WTC11 (cell line): ENCODE measurements at regions not wholly inside any gene's neighbourhood (a gene's known extent, or its start where the extent isn't known, plus 50 kb on each side); places are given as distances from the start of the nearest gene placed in this dataset.

Source experiments
- JUN ChIP-seq: sonication (generic); formaldehyde crosslinking; IDR thresholded peaks from 2 replicates; pipeline ENCODE4 v1.8.0; 2023; ENCODE audit warnings: mild to moderate bottlenecking, missing genetic modification reagents
- TCF7 ChIP-seq: sonication (generic); formaldehyde crosslinking; IDR thresholded peaks from 2 replicates; pipeline ENCODE4 v1.8.0; 2022; ENCODE audit warnings: mild to moderate bottlenecking, low read depth, missing genetic modification reagents, moderate library complexity
- TP53 ChIP-seq: sonication (generic); formaldehyde crosslinking; IDR thresholded peaks from 2 replicates; pipeline ENCODE4 v1.8.1; 2023; ENCODE audit warnings: mild to moderate bottlenecking, missing genetic modification reagents
- ZNF232 ChIP-seq: sonication (generic); formaldehyde crosslinking; IDR thresholded peaks from 2 replicates; pipeline ENCODE4 v1.8.0; 2022; ENCODE audit warnings: mild to moderate bottlenecking, missing genetic modification reagents
- TF ChIP-seq, protein P1 (sequence below): sonication (generic); formaldehyde crosslinking; IDR thresholded peaks from 2 replicates; pipeline ENCODE4 v1.8.1; 2023; ENCODE audit warnings: mild to moderate bottlenecking, missing genetic modification reagents, moderate library complexity
- TF ChIP-seq, protein P2 (sequence below): sonication (generic); formaldehyde crosslinking; IDR thresholded peaks from 2 replicates; pipeline ENCODE4 v1.8.0; 2022; ENCODE audit warnings: mild to moderate bottlenecking, missing genetic modification reagents
- TF ChIP-seq, protein P3 (sequence below): fragments of 200-600 bp; IDR thresholded peaks from 2 replicates; pipeline ENCODE4 v1.8.0; 2022; ENCODE audit warnings: antibody characterized with exemption

DNA sequence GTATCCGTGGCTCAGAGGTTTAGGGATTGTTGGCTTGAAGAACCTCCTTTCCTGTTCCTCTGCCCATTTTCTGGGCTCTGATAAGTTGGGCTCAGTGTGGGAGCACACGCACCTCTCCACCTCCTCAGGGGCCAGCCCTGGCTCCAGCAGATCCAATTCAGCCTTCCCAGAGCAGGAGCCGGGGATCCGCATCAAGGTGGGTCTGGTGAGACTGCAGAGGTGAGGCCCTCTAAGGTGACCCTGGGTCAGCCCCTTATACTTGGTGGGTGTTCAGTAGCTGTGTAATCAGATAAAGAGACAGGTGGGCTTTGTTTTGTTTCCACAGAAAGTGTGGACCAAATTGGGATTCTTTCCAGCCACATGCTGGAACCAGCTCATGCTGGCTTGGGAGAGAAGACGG is 1466.0 kb downstream of the TBC1D22A start:
- TF ChIP-seq, protein P1, sequence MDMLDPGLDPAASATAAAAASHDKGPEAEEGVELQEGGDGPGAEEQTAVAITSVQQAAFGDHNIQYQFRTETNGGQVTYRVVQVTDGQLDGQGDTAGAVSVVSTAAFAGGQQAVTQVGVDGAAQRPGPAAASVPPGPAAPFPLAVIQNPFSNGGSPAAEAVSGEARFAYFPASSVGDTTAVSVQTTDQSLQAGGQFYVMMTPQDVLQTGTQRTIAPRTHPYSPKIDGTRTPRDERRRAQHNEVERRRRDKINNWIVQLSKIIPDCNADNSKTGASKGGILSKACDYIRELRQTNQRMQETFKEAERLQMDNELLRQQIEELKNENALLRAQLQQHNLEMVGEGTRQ (CRISPR knock-in tag) = no peak
- TF ChIP-seq JUN (CRISPR knock-in tag) = no peak
- TF ChIP-seq ZNF232 (CRISPR knock-in tag) = no peak
- no peak for TF ChIP-seq TP53 (CRISPR knock-in tag)
- TF ChIP-seq, protein P2, sequence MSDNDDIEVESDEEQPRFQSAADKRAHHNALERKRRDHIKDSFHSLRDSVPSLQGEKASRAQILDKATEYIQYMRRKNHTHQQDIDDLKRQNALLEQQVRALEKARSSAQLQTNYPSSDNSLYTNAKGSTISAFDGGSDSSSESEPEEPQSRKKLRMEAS = no peak
- TF ChIP-seq, protein P3, sequence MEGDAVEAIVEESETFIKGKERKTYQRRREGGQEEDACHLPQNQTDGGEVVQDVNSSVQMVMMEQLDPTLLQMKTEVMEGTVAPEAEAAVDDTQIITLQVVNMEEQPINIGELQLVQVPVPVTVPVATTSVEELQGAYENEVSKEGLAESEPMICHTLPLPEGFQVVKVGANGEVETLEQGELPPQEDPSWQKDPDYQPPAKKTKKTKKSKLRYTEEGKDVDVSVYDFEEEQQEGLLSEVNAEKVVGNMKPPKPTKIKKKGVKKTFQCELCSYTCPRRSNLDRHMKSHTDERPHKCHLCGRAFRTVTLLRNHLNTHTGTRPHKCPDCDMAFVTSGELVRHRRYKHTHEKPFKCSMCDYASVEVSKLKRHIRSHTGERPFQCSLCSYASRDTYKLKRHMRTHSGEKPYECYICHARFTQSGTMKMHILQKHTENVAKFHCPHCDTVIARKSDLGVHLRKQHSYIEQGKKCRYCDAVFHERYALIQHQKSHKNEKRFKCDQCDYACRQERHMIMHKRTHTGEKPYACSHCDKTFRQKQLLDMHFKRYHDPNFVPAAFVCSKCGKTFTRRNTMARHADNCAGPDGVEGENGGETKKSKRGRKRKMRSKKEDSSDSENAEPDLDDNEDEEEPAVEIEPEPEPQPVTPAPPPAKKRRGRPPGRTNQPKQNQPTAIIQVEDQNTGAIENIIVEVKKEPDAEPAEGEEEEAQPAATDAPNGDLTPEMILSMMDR = no peak
- no peak for TF ChIP-seq TCF7 (CRISPR knock-in tag)
